ENCODE measurements at regions not wholly inside any gene's neighbourhood (a gene's known extent, or its start where the extent isn't known, plus 50 kb on each side); places are given as distances from the start of the nearest gene placed in this dataset.

DNA sequence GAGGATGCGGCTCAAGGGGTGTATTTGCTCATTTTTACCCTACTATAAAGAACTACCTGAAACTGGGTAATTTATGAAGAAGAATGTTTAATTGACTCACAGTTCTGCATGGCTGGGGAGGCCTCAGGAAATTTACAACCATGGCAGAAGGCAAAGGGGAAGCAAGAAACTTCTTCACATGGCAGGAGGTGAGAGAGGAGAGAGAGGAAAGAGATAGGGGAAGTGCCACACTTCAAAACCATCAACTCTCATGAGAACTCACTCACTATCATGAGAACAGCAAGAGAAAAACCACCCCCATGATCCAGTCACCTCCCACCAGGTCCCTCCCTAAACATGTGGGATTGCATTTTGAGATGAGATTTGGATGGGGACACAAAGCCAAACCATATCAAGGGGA, 192.7 kb downstream of the DIPK2A start:
- TF ChIP-seq SUZ12 (IDR thresholded peaks at IDR 0.05) (no peak), BHLHE40 (IDR thresholded peaks at IDR 0.05; ENCODE audit: borderline replicate concordance) (no peak), FOXM1 (IDR thresholded peaks at IDR 0.05; ENCODE audit: borderline replicate concordance) (no peak), SP1 (IDR thresholded peaks at IDR 0.05) (no peak), HDGF (IDR thresholded peaks at IDR 0.05; ENCODE audit: borderline replicate concordance) (no peak), PKNOX1 (IDR thresholded peaks at IDR 0.05) (no peak), LEF1 (IDR thresholded peaks at IDR 0.05; ENCODE audit: borderline replicate concordance) (no peak), TARDBP (IDR thresholded peaks at IDR 0.05) (no peak), NFRKB (IDR thresholded peaks at IDR 0.05) (no peak), ZNF384 (IDR thresholded peaks at IDR 0.05) (no peak)
